Gastrocnemius medialis (tissue), 4 donors: ENCODE measurements at regions not wholly inside any gene's neighbourhood (a gene's known extent, or its start where the extent isn't known, plus 50 kb on each side); places are given as distances from the start of the nearest gene placed in this dataset.

ENCODE experiments used
- CTCF ChIP-seq, 5 experiments: fragments of 450-650 bp in 3 of 5; fragments of 200-600 bp in 2 of 5; sonication (generic) in 2 of 5; IDR thresholded peaks in 4 of 5; conservative IDR thresholded peaks in 1 of 5; 1 replicate in 4 of 5; 2 replicates in 1 of 5; pipeline ENCODE4 v1.5.1; 2016 to 2019; ENCODE audit warnings: antibody characterized with exemption in 5 of 5, mild to moderate bottlenecking in 3 of 5, moderate library complexity in 3 of 5
- POLR2A ChIP-seq, 2 donors: fragments of 450-650 bp; IDR thresholded peaks; one replicate each; pipeline ENCODE4 v1.6.1; 2017; ENCODE audit warnings: antibody characterized with exemption in 2 of 2, mild to moderate bottlenecking in 2 of 2, moderate library complexity in 2 of 2

- no peak for TF ChIP-seq CTCF (IDR thresholded peaks at IDR 0.05 in 4 of 5, conservative IDR thresholded peaks at IDR 0.05 in 1 of 5)
- no peak for TF ChIP-seq POLR2A (IDR thresholded peaks at IDR 0.05)
These were observed 125.8 kb downstream of the KBTBD8 start for GRCh38 chr3:67123914-67124313.
